ENCODE measurements at regions not wholly inside any gene's neighbourhood (a gene's known extent, or its start where the extent isn't known, plus 50 kb on each side); places are given as distances from the start of the nearest gene placed in this dataset.
A peak's percentile ranks its signal among the peaks of the same experiment; 100 is the strongest.

GRCh38 chr7:25847336-25848070 is 304.5 kb upstream of the NFE2L3 start:
- ChIA-PET CTCF (ENCODE audit: unreplicated experiment) (no interaction called here), POLR2A (interaction anchor here (0.5 kb wide), 1 partner anchor 1253 kb away, joined by 3 read pairs; no protein-coding TSS in a partner anchor)
- no peaks in the 10 kb centered on the region for H3K9me3 ChIP-seq (ENCODE audit: low read length)
- H3K27ac ChIP-seq (ENCODE audit: low read depth, low read length, poor library complexity, severe bottlenecking): no peak overlapping the region
- TF ChIP-seq CTCF (conservative IDR thresholded peaks at IDR 0.05; ENCODE audit: low read length) (no peak), EZH2phosphoT487 (IDR thresholded peaks at IDR 0.05; ENCODE audit: borderline replicate concordance, low read depth, low read length) (no peak)
- H3K4me2 ChIP-seq (ENCODE audit: low read length): no peak overlapping the region
- H3K4me3 ChIP-seq (ENCODE audit: low read depth, low read length, poor library complexity, severe bottlenecking): no peak overlapping the region
- H2AFZ ChIP-seq (ENCODE audit: low read length): no peak overlapping the region
- no peak for DNase-seq (ENCODE audit: low spot score)
- H4K20me1 ChIP-seq (ENCODE audit: insufficient read depth, low read length): no peaks in the 10 kb centered on the region
- H3K9me2 ChIP-seq (ENCODE audit: insufficient read depth, low read length): no peaks in the 10 kb centered on the region
- no peaks in the 10 kb centered on the region for H3K79me2 ChIP-seq (ENCODE audit: insufficient read depth, low read depth, low read length)
- BruUV-seq (replicated peaks): no TSS peak
- no peaks in the 10 kb centered on the region for H3K36me3 ChIP-seq (ENCODE audit: insufficient read depth, low read length)
- intact Hi-C loops (cut with micrococcal nuclease; ENCODE audit: unreplicated experiment): no loop called here
- peaks cover 8% of the 10 kb centered on the region for H3K4me1 ChIP-seq (ENCODE audit: insufficient read depth, low read length, poor library complexity, severe bottlenecking)

GRCh38 chr7:25849500-25850184 is 302.4 kb upstream of the NFE2L3 start:
- Histone ChIP-seq H3K27ac (ENCODE audit: low read depth, low read length, poor library complexity, severe bottlenecking) (no peak overlapping the region), H4K20me1 (ENCODE audit: insufficient read depth, low read length) (no peaks in the 10 kb centered on the region), H3K4me2 (ENCODE audit: low read length) (no peak overlapping the region), H3K79me2 (ENCODE audit: insufficient read depth, low read depth, low read length) (no peaks in the 10 kb centered on the region), H2AFZ (ENCODE audit: low read length) (peak overlapping the region; percentile 34; the same call in 1 of the 2 replicates), H3K4me3 (ENCODE audit: low read depth, low read length, poor library complexity, severe bottlenecking) (no peak overlapping the region), H3K9me3 (ENCODE audit: low read length) (no peaks in the 10 kb centered on the region), H3K36me3 (ENCODE audit: insufficient read depth, low read length) (no peaks in the 10 kb centered on the region), H3K4me1 (ENCODE audit: insufficient read depth, low read length, poor library complexity, severe bottlenecking) (peaks cover 11% of the 10 kb centered on the region), H3K9me2 (ENCODE audit: insufficient read depth, low read length) (no peaks in the 10 kb centered on the region)
- no TSS peak for BruUV-seq (replicated peaks)
- ChIA-PET POLR2A (no interaction called here), CTCF (ENCODE audit: unreplicated experiment) (no interaction called here)
- intact Hi-C loops (cut with micrococcal nuclease; ENCODE audit: unreplicated experiment): loop anchor here (2.0 kb wide), 2 partner anchors 129 to 283 kb away; no protein-coding TSS in a partner anchor
- no peak for DNase-seq (ENCODE audit: low spot score)
- TF ChIP-seq CTCF (conservative IDR thresholded peaks at IDR 0.05; ENCODE audit: low read length) (no peak), EZH2phosphoT487 (IDR thresholded peaks at IDR 0.05; ENCODE audit: borderline replicate concordance, low read depth, low read length) (no peak)

GRCh38 chr7:25850216-25850615 is 301.8 kb upstream of the NFE2L3 start:
- no peak overlapping the region for H3K4me2 ChIP-seq (ENCODE audit: low read length)
- no peaks in the 10 kb centered on the region for H4K20me1 ChIP-seq (ENCODE audit: insufficient read depth, low read length)
- no TSS peak for BruUV-seq (replicated peaks)
- no peak for DNase-seq (ENCODE audit: low spot score)
- TF ChIP-seq EZH2phosphoT487 (IDR thresholded peaks at IDR 0.05; ENCODE audit: borderline replicate concordance, low read depth, low read length) (no peak), CTCF (conservative IDR thresholded peaks at IDR 0.05; ENCODE audit: low read length) (no peak)
- H3K4me1 ChIP-seq (ENCODE audit: insufficient read depth, low read length, poor library complexity, severe bottlenecking): peaks cover 11% of the 10 kb centered on the region
- ChIA-PET POLR2A (no interaction called here), CTCF (ENCODE audit: unreplicated experiment) (no interaction called here)
- H3K4me3 ChIP-seq (ENCODE audit: low read depth, low read length, poor library complexity, severe bottlenecking): no peak overlapping the region
- H3K9me3 ChIP-seq (ENCODE audit: low read length): no peaks in the 10 kb centered on the region
- no peak overlapping the region for H3K27ac ChIP-seq (ENCODE audit: low read depth, low read length, poor library complexity, severe bottlenecking)
- H3K36me3 ChIP-seq (ENCODE audit: insufficient read depth, low read length): no peaks in the 10 kb centered on the region; the same call in 1 of the 2 replicates
- no peak overlapping the region for H2AFZ ChIP-seq (ENCODE audit: low read length)
- no peaks in the 10 kb centered on the region for H3K79me2 ChIP-seq (ENCODE audit: insufficient read depth, low read depth, low read length)
- H3K9me2 ChIP-seq (ENCODE audit: insufficient read depth, low read length): no peaks in the 10 kb centered on the region
- intact Hi-C loops (cut with micrococcal nuclease; ENCODE audit: unreplicated experiment): loop anchor here (2.0 kb wide), 2 partner anchors 129 to 283 kb away; no protein-coding TSS in a partner anchor

All from OCI-LY7 (cell line).